ENCODE measurements at regions not wholly inside any gene's neighbourhood (a gene's known extent, or its start where the extent isn't known, plus 50 kb on each side); places are given as distances from the start of the nearest gene placed in this dataset.

DNA sequence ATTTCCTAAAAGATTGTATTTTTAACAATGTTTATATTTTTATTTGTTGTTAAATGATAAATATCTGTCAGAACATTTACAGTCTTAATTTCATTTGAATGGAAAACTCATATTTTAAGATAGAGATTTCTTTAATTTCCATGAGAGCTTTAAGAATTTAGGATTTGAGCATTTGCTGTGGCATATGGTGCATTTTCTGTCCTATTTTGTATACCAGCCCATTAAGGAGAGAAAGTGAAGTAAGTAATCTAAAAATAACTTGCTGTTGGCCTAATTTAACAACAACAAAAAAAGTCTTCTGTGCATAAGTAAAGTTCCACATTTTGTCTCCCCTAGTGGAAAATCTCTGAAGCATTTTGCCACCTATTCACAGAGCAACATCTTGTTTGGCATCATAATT is 190.9 kb upstream of the PPP1R3A start:
- no peak overlapping the region for H3K4me3 ChIP-seq (ENCODE audit: low read length)
- TF ChIP-seq, protein P1, sequence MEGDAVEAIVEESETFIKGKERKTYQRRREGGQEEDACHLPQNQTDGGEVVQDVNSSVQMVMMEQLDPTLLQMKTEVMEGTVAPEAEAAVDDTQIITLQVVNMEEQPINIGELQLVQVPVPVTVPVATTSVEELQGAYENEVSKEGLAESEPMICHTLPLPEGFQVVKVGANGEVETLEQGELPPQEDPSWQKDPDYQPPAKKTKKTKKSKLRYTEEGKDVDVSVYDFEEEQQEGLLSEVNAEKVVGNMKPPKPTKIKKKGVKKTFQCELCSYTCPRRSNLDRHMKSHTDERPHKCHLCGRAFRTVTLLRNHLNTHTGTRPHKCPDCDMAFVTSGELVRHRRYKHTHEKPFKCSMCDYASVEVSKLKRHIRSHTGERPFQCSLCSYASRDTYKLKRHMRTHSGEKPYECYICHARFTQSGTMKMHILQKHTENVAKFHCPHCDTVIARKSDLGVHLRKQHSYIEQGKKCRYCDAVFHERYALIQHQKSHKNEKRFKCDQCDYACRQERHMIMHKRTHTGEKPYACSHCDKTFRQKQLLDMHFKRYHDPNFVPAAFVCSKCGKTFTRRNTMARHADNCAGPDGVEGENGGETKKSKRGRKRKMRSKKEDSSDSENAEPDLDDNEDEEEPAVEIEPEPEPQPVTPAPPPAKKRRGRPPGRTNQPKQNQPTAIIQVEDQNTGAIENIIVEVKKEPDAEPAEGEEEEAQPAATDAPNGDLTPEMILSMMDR (conservative IDR thresholded peaks at IDR 0.05; ENCODE audit: low read depth, low read length), result no peak
- no peak for DNase-seq (ENCODE audit: low read depth)

DNA sequence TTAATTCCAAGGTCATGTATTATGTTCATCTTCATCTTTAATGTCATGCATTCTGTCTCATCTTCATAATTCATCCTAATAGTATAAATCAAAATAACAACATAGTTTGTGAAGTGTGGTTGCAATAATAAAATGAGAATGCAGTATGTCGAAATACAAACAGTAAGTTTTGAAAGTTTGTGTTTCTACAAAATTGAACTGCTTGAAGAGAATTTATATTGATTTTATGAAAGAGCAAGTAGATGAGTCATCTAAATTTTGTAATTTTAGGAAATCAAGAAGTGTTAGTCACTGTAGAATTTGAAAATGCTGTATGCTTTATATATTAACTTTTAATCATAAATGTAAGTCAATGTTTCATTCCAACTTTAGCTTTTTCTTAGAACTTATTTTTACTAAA is 190.5 kb upstream of the PPP1R3A start:
- TF ChIP-seq, protein P1 (conservative IDR thresholded peaks at IDR 0.05; ENCODE audit: low read depth, low read length), result no peak
- H3K4me3 ChIP-seq (ENCODE audit: low read length), result no peak overlapping the region
- no peak for DNase-seq (ENCODE audit: low read depth)

DNA sequence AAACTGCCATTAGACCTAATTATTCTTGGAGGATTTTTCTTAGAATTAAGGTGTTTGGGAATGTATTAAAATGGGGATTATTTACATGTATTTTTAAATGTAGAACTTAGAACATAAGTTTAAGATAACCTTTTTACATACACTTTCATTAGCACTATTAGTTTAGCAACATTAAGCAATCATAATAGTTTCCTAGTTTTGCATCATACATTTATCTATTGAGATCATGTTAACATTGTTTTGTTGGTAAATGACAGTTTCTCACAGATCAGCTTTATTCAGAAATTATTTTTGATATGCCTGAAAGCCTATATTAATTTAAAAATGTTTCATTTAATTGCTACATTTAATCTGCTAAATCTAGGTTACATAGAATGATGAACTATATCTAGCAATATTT is 189.7 kb upstream of the PPP1R3A start:
- no peak for DNase-seq (ENCODE audit: low read depth)
- TF ChIP-seq, protein P1 (conservative IDR thresholded peaks at IDR 0.05; ENCODE audit: low read depth, low read length), result no peak
- no peak overlapping the region for H3K4me3 ChIP-seq (ENCODE audit: low read length)

DNA sequence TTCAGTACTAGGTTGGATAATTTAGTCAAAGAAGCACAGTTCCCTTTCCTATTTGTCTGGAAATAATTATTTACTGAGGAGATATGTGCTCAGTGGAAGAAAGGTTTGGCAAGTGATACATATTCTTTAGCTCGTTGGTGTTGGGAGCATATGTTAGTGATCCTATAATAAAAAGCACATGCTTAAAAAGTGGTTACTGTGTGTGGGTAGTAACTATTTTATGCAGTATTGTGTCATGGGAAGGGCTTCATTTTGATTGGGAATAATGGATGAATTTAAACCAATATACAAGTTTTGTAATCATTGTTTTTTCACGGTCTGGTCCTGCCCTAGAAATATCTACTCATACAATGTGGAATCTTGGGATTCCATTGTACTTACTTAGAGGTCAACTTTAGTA is 188.7 kb upstream of the PPP1R3A start:
- DNase-seq (ENCODE audit: low read depth), result no peak
- no peak overlapping the region for H3K4me3 ChIP-seq (ENCODE audit: low read length)
- TF ChIP-seq, protein P1 (conservative IDR thresholded peaks at IDR 0.05; ENCODE audit: low read depth, low read length), result no peak

DNA sequence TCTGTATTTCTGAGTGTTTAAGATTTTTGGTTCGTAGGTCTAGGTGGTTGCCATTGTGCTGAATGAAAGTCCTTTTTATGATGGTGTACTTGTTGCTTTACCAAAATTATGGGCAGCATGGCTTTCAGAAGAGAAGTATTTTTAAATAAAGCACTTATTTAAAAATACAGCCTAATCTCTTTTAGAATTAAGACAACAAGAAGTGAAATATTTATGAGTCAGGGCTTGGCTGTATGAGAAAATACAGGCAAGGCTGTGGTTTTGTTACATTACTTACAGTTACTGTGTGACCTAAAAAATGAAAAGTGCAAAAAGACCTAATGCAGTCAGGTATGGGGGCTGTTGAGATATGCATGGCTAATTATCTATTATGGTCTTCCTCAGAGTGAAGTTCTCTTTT is 185.2 kb upstream of the PPP1R3A start:
- no peak overlapping the region for H3K4me3 ChIP-seq (ENCODE audit: low read length)
- DNase-seq (ENCODE audit: low read depth), result no peak
- TF ChIP-seq, protein P1 (conservative IDR thresholded peaks at IDR 0.05; ENCODE audit: low read depth, low read length), result no peak

DNA sequence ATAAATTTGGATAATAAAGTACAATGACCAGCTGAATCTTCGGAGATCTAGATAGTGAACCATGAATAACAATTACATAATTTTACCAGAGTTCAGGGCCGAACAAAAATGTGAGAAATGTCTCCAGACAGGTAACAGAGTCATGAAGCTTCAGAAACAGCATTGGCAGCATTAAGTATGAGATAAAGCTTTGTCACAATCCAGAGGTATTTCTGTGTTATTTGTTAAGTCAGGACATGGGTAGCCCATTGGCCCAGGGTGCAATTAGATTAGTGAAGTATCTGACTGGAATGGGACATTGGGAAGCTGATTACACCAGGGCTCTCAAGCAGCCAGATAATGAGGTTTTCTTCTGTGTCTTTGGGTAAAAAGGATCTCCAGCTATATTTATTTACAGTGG is 184.2 kb upstream of the PPP1R3A start:
- TF ChIP-seq, protein P1 (conservative IDR thresholded peaks at IDR 0.05; ENCODE audit: low read depth, low read length), result no peak
- no peak overlapping the region for H3K4me3 ChIP-seq (ENCODE audit: low read length)

DNA sequence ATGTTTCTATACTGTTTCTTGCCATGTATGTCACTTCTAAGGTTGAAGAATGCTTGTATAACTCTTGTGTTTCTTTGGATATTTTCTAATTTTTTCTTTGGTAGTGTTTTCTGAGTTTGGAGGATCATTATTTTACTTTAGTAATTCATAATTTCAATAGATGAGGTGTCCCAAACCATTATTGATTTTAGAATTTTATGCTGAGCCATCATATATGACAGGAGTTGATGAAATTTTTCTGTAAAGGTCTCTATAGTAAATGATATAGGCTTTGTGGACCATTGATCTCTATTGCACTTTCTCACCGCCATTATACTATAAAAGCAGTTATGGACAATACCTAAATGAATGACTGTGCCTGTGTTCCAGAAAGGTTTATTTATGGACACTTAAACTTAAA is 183.3 kb upstream of the PPP1R3A start:
- TF ChIP-seq, protein P1 (conservative IDR thresholded peaks at IDR 0.05; ENCODE audit: low read depth, low read length), result no peak
- no peak overlapping the region for H3K4me3 ChIP-seq (ENCODE audit: low read length)
- no peak for DNase-seq (ENCODE audit: low read depth)

More for the DNA sequence above, 184.2 kb upstream of the PPP1R3A start:
- no peak for DNase-seq (ENCODE audit: low read depth)
